ENCODE measurements at regions not wholly inside any gene's neighbourhood (a gene's known extent, or its start where the extent isn't known, plus 50 kb on each side); places are given as distances from the start of the nearest gene placed in this dataset.
"Not testable (repeated sequence)": the region's sequence is repeated elsewhere in the genome, so short reads cannot be mapped to it uniquely, and the experiment has no call there.

DNA sequence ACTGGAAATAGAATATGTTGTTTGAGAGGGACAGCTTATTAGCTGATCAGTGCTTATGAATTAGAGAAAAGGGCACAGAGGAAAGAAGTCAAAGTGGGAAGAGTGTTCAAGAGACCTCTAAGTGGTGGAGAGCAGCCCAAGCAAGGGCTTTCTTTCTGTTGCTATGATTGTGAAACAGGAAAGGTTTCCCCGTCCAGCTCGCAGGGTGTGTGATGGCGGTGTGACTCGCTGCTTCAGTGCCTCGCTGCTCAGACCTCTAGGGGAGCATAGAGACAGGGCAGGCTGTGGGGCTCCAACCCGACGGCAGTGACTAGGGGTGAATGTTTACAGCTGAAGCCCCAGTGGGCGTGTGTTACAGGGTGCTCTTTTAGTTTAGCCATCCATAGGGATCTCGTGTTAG lies 166.5 kb upstream of the COPS8 start:
- Histone ChIP-seq H3K4me3 (ENCODE audit: low read length) (no peak overlapping the region), H3K36me3 (ENCODE audit: insufficient read depth, low read length) (no peaks in the 10 kb centered on the region), H3K4me1 (ENCODE audit: control insufficient read depth, insufficient read depth, low read length) (no peaks in the 10 kb centered on the region), H3K9ac (ENCODE audit: low read depth, low read length) (no peak overlapping the region), H3K27me3 (ENCODE audit: control insufficient read depth, insufficient read depth, low read length) (peaks cover 16% of the 10 kb centered on the region), H3K4me2 (ENCODE audit: low read length) (no peak overlapping the region), H3K9me3 (replicated peaks; ENCODE audit: low read length) (no peaks in the 10 kb centered on the region)

DNA sequence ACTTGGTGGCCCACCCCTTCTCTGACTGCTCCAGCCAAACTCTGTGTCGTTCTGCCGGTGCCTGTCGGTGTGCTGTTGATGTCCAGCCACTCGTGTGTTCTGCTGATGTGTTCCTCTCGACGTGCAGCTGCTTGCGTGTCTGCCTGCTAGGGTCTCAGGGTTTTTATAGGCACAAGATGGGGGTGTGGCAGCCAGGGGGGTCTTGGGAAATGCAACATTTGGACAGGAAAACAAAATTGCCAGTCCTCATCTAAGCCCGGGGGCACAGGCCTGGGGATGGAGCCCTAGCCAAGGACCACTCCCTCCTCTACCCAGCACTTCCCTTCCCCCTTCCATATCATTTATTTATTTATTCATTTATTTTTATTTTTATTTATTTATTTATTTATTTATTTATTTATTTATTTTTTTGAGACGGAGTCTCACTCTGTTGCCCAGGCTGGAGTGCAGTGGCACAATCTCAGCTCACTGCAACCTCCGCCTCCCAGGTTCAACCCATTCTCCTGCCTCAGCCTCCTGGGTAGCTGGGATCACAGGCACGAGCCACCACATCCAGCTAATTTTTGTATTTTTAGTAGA lies 165.8 kb upstream of the COPS8 start:
- not testable (repeated sequence) for H3K4me2 ChIP-seq (ENCODE audit: low read length); H3K4me1 ChIP-seq (ENCODE audit: control insufficient read depth, insufficient read depth, low read length); H3K9me3 ChIP-seq (replicated peaks; ENCODE audit: low read length); H3K4me3 ChIP-seq (ENCODE audit: low read length); H3K9ac ChIP-seq (ENCODE audit: low read depth, low read length); H3K36me3 ChIP-seq (ENCODE audit: insufficient read depth, low read length)
- peaks cover 17% of the 10 kb centered on the region for H3K27me3 ChIP-seq (ENCODE audit: control insufficient read depth, insufficient read depth, low read length)

DNA sequence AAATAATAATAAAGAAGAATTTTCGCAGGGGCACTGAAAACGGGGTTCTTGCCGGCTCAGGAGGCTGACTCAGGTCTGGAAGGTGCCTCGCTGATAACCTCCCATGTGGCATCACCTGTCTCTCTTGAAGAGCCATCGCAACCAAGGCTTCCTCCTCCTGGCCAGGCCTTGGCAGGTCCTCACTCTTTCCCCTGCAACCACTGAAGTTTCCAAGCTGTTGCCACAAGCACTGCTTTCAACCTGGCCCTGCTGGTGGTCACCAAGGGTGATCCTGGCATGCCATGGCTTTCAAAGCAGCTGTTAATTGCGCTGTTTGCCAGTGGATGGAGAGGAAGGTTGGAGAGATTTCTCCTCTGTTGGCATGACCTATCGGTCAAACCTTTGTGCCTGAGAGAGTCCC lies 163.6 kb upstream of the COPS8 start:
- Histone ChIP-seq H3K4me2 (ENCODE audit: low read length) (no peak overlapping the region), H3K9ac (ENCODE audit: low read depth, low read length) (no peak overlapping the region), H3K4me1 (ENCODE audit: control insufficient read depth, insufficient read depth, low read length) (no peaks in the 10 kb centered on the region), H3K27me3 (ENCODE audit: control insufficient read depth, insufficient read depth, low read length) (peaks cover 26% of the 10 kb centered on the region), H3K36me3 (ENCODE audit: insufficient read depth, low read length) (no peaks in the 10 kb centered on the region), H3K4me3 (ENCODE audit: low read length) (no peak overlapping the region), H3K9me3 (replicated peaks; ENCODE audit: low read length) (no peaks in the 10 kb centered on the region)

DNA sequence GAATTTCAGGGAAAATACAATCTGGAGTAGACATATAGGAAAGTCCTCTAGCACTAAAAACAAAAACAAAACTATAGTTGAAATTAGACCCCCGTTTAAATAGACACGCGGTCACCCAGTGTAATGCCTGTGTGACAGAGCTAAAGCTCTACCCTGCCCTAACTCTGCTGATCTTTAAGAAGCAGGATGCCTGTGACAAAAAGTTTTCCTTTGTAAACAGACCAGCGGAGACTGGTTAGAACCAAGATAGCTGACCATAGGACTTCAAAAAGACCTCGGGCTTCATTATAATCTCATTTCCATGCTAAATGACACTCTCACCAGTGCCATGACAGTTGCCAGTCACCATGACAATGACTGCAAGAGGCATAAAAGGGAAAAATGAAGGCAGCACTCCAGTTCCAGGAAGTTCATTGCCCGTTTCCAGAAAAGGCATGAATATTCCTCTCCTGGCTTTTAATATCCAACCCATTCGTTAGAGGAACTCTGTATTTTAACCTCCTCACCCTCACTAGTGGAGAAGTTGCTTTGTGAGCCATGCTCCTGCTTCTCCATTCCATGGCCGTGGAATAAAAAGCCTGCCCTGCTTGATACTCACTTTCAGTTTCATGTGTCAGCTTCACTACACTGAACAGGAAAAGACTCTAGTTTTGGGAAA lies 157.2 kb upstream of the COPS8 start:
- H3K9ac ChIP-seq (ENCODE audit: low read depth, low read length): no peak overlapping the region
- peak overlapping the region; percentile 43 for H3K4me3 ChIP-seq (ENCODE audit: low read length)
- peaks cover 24% of the 10 kb centered on the region for H3K27me3 ChIP-seq (ENCODE audit: control insufficient read depth, insufficient read depth, low read length)
- no peaks in the 10 kb centered on the region for H3K4me1 ChIP-seq (ENCODE audit: control insufficient read depth, insufficient read depth, low read length)
- H3K36me3 ChIP-seq (ENCODE audit: insufficient read depth, low read length): no peaks in the 10 kb centered on the region
- H3K9me3 ChIP-seq (replicated peaks; ENCODE audit: low read length): no peaks in the 10 kb centered on the region
- H3K4me2 ChIP-seq (ENCODE audit: low read length): peak overlapping the region; percentile 67

DNA sequence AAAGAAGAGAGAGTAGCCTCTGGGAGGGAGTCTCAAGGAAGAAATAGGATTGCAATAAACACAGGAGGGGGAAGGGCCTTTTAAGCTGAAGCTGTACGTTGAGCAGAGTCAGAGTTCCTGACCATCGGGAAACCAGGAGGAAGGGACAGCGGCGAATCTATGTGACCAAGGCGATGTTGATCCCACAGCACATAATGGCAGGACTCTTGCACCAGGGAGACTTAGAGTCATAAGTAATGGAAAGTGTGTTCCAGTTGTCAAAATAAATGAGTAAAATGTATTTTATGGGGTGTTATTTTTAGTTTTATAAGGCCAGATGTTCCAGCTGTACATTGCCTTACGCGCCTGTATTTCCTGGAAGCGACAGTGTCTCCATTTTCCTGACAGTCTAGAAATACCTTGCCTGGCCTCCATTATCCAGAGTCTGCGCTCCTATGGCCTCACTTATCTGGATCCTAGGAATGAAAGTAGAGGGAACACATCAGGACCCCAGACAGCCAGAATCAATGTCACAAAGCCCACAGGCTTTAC lies 152.8 kb upstream of the COPS8 start:
- no peaks in the 10 kb centered on the region for H3K36me3 ChIP-seq (ENCODE audit: insufficient read depth, low read length)
- peaks cover 16% of the 10 kb centered on the region for H3K27me3 ChIP-seq (ENCODE audit: control insufficient read depth, insufficient read depth, low read length)
- no peak overlapping the region for H3K4me3 ChIP-seq (ENCODE audit: low read length)
- no peaks in the 10 kb centered on the region for H3K4me1 ChIP-seq (ENCODE audit: control insufficient read depth, insufficient read depth, low read length)
- no peak overlapping the region for H3K4me2 ChIP-seq (ENCODE audit: low read length)
- no peaks in the 10 kb centered on the region for H3K9me3 ChIP-seq (replicated peaks; ENCODE audit: low read length)
- no peak overlapping the region for H3K9ac ChIP-seq (ENCODE audit: low read depth, low read length)

DNA sequence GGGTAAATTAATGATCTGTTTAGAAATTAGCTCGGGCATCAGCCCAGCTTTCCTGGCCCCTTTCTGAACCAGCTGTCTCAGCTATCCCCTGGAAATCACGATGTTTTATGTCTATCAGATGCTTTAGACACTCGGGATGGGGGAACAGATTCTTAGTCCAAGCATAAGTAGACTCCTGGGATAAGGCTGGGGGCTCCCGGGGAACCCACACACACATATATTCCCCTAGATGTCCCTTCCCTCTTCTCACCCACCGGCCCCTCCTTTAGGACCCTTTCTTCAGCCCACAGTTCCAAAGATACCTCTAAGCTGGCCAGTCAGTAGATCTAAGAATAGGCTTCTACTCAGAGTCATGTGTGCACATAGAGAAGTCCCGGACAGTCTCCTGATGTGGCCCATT lies 151.5 kb upstream of the COPS8 start:
- no peak overlapping the region for H3K4me2 ChIP-seq (ENCODE audit: low read length)
- no peaks in the 10 kb centered on the region for H3K36me3 ChIP-seq (ENCODE audit: insufficient read depth, low read length)
- H3K27me3 ChIP-seq (ENCODE audit: control insufficient read depth, insufficient read depth, low read length): peaks cover 16% of the 10 kb centered on the region
- H3K4me1 ChIP-seq (ENCODE audit: control insufficient read depth, insufficient read depth, low read length): no peaks in the 10 kb centered on the region
- H3K9me3 ChIP-seq (replicated peaks; ENCODE audit: low read length): no peaks in the 10 kb centered on the region
- no peak overlapping the region for H3K9ac ChIP-seq (ENCODE audit: low read depth, low read length)
- no peak overlapping the region for H3K4me3 ChIP-seq (ENCODE audit: low read length)

DNA sequence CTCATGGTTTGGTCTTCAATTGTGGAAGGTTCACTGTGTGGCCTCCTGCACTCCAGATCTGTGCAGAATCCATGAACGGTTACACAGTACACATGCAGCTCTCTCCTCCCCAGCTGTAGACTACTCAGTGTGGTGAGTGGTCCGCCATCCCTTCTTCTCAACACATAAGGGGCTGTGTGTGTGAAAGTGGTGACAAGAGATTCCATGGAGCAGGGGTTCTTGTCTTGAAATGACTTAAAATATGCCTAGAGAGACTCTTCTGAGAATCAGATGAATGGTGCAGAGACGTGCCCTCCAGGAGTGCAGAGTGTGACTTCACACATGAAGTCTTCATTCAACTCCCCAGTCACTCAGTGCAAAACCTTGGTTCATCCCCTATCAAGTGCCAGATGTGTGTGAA lies 151.0 kb upstream of the COPS8 start:
- no peak overlapping the region for H3K9ac ChIP-seq (ENCODE audit: low read depth, low read length)
- no peak overlapping the region for H3K4me3 ChIP-seq (ENCODE audit: low read length)
- H3K36me3 ChIP-seq (ENCODE audit: insufficient read depth, low read length): no peaks in the 10 kb centered on the region
- no peak overlapping the region for H3K4me2 ChIP-seq (ENCODE audit: low read length)
- H3K27me3 ChIP-seq (ENCODE audit: control insufficient read depth, insufficient read depth, low read length): peaks cover 16% of the 10 kb centered on the region
- no peaks in the 10 kb centered on the region for H3K4me1 ChIP-seq (ENCODE audit: control insufficient read depth, insufficient read depth, low read length)
- H3K9me3 ChIP-seq (replicated peaks; ENCODE audit: low read length): no peaks in the 10 kb centered on the region

DNA sequence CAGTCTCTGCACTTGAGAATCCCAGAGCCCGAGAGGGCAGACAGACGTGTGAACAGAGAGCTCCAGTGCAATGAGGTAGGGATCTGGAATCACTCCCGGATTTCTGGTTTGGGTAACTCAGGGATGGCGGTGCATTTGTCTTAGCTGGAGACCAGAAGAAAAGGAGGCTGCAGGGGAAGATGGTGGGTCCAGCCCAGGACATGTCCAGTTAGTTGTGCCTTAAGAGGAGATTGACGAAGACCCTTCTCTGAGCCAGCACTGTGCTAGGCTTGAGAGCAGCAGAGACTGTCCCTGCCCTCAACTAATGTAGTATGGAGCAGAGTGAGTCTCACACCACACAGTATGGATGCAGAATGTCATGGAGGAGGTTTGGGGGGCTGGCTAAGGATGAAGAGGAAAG lies 150.6 kb upstream of the COPS8 start:
- Histone ChIP-seq H3K4me3 (ENCODE audit: low read length) (no peak overlapping the region), H3K9me3 (replicated peaks; ENCODE audit: low read length) (no peaks in the 10 kb centered on the region), H3K9ac (ENCODE audit: low read depth, low read length) (no peak overlapping the region), H3K4me2 (ENCODE audit: low read length) (no peak overlapping the region), H3K4me1 (ENCODE audit: control insufficient read depth, insufficient read depth, low read length) (no peaks in the 10 kb centered on the region), H3K27me3 (ENCODE audit: control insufficient read depth, insufficient read depth, low read length) (peaks cover 16% of the 10 kb centered on the region), H3K36me3 (ENCODE audit: insufficient read depth, low read length) (no peaks in the 10 kb centered on the region)

DNA sequence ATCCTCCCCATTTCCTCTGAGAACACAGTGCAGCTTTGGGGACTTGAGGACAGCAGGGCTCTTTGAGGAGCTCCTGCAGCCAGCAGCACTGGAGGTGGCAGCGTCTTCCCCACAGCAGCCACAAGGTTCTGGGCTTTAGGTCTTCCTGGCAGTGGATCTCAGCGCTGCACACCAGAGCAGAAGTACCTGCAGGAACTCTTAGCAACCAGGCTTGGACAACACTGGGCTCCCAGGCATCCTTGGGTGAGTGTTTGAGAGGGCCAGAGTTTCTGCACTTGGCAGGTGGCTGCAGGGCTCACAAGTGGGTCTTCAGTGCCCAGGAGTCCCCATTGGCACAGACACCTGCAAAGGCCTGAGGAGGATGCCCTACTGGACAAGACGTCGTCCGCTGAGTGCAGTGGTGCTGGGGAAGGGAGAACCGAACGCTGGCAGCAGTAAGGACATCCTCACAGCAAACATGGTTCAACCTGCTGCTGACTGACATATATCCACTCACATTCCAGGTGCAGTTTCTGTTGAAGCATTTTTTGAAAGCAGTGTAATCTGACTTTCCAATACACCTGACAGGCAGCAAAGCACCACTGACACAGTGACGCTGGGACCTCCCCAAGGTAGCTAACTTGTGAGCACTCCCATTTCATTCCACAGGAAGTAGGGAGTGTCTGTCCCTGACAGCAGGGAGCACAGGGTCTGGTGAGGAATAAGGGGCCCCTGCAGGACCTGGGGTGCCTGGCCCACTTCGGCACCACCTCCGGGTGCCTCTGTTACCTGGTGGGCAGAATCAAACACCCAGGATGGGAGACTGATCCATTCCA lies 149.9 kb upstream of the COPS8 start:
- Histone ChIP-seq H3K4me2 (ENCODE audit: low read length) (no peak overlapping the region), H3K9ac (ENCODE audit: low read depth, low read length) (no peak overlapping the region), H3K4me1 (ENCODE audit: control insufficient read depth, insufficient read depth, low read length) (no peaks in the 10 kb centered on the region), H3K9me3 (replicated peaks; ENCODE audit: low read length) (no peaks in the 10 kb centered on the region), H3K36me3 (ENCODE audit: insufficient read depth, low read length) (no peaks in the 10 kb centered on the region), H3K4me3 (ENCODE audit: low read length) (no peak overlapping the region), H3K27me3 (ENCODE audit: control insufficient read depth, insufficient read depth, low read length) (peaks cover 16% of the 10 kb centered on the region)

DNA sequence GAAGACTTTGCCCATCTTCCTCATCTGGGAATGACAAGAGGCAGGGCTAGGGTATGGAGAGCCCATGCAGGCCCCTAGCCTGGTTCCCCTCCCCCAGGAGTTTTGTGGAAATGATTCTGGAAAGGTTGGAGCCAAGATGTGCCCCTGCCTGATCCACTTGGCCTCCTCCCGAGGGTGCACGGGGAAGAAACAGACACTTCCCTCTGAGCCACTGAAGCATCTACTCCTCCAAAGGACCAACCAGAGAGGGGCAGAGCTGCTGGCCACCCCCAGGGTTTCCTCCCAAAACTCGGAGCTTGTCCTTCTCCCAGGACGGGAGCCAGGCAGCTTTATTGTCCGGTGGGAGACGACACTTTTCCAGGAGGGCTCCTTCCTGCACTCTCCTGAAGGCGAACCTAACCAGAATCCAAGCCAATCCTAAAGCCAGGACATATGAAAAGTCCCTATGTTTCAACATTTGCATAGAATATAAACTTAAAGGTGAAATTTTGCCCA lies 149.2 kb upstream of the COPS8 start:
- no peak overlapping the region for H3K4me2 ChIP-seq (ENCODE audit: low read length)
- H3K9me3 ChIP-seq (replicated peaks; ENCODE audit: low read length): no peaks in the 10 kb centered on the region
- H3K9ac ChIP-seq (ENCODE audit: low read depth, low read length): no peak overlapping the region
- no peaks in the 10 kb centered on the region for H3K36me3 ChIP-seq (ENCODE audit: insufficient read depth, low read length)
- peaks cover 13% of the 10 kb centered on the region for H3K27me3 ChIP-seq (ENCODE audit: control insufficient read depth, insufficient read depth, low read length)
- no peaks in the 10 kb centered on the region for H3K4me1 ChIP-seq (ENCODE audit: control insufficient read depth, insufficient read depth, low read length)
- H3K4me3 ChIP-seq (ENCODE audit: low read length): no peak overlapping the region

DNA sequence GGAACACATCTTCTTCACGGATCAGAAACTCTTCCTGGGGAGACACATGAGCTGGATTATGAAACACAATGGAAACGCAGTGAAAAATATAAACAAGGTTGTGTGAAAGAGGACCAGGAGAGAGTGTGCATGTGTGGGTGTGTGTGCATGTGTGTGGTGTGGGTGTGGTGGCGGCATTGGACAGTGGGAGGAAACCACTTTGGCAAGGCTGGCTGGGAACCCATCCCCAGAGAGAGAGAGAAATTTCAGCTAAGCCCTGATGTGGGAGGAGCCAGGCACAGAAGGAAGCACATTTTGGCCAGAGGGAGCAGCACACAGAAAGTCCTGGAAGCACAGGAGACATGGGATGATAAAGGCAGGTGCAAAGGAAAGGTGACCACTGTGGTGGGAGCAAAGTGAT lies 147.6 kb upstream of the COPS8 start:
- no peak overlapping the region for H3K4me3 ChIP-seq (ENCODE audit: low read length)
- H3K4me1 ChIP-seq (ENCODE audit: control insufficient read depth, insufficient read depth, low read length): no peaks in the 10 kb centered on the region
- no peak overlapping the region for H3K9ac ChIP-seq (ENCODE audit: low read depth, low read length)
- no peaks in the 10 kb centered on the region for H3K36me3 ChIP-seq (ENCODE audit: insufficient read depth, low read length)
- H3K4me2 ChIP-seq (ENCODE audit: low read length): no peak overlapping the region
- peaks cover 6% of the 10 kb centered on the region for H3K27me3 ChIP-seq (ENCODE audit: control insufficient read depth, insufficient read depth, low read length)
- H3K9me3 ChIP-seq (replicated peaks; ENCODE audit: low read length): no peaks in the 10 kb centered on the region

All from skeletal muscle satellite cell (primary cell).